WERI-Rb-1 (cell line): ENCODE measurements at regions not wholly inside any gene's neighbourhood (a gene's known extent, or its start where the extent isn't known, plus 50 kb on each side); places are given as distances from the start of the nearest gene placed in this dataset.
A peak's percentile ranks its signal among the peaks of the same experiment; 100 is the strongest.

Experiments
- DNase-seq: peaks from one replicate; pipeline ENCODE4 v3.0.0-alpha.2; 2020
- H3K27ac ChIP-seq: fragments of 250-450 bp; sonication (Bioruptor Pico); 2 replicates; pipeline ENCODE4 v1.5.1; 2020; ENCODE audit warnings: mild to moderate bottlenecking, moderate library complexity
- H3K27me3 ChIP-seq: fragments of 250-450 bp; sonication (Bioruptor Pico); 2 replicates; pipeline ENCODE4 v1.5.1; 2021; ENCODE audit warnings: mild to moderate bottlenecking, low read depth, moderate library complexity; ENCODE audit not compliant: insufficient read depth, severe bottlenecking
- H3K36me3 ChIP-seq: fragments of 250-450 bp; sonication (Bioruptor Pico); 2 replicates; pipeline ENCODE4 v1.5.1; 2020; ENCODE audit warnings: mild to moderate bottlenecking, moderate library complexity
- H3K4me3 ChIP-seq: 2 replicates; pipeline ENCODE4 v1.5.1; 2011; ENCODE audit warnings: low read depth, mild to moderate bottlenecking, control low read depth, low read length
- H3K9me3 ChIP-seq: fragments of 250-450 bp; sonication (Bioruptor Pico); 2 replicates; pipeline ENCODE4 v1.5.1; 2021; ENCODE audit warnings: mild to moderate bottlenecking, moderate library complexity; ENCODE audit not compliant: severe bottlenecking
- CTCF ChIP-seq: IDR thresholded peaks from 2 replicates; pipeline ENCODE4 v1.5.1; 2011; ENCODE audit warnings: low read depth, mild to moderate bottlenecking, control low read depth, inconsistent platforms, low read length

- Histone ChIP-seq H3K27ac (no peak overlapping the region), H3K9me3 (peaks cover 12% of the 10 kb centered on the region), H3K4me3 (no peak overlapping the region), H3K36me3 (no peaks in the 10 kb centered on the region), H3K27me3 (no peaks in the 10 kb centered on the region)
- TF ChIP-seq CTCF = no peak
- no peak for DNase-seq
These were observed 93.3 kb upstream of the ATP1A1 start for GRCh38 chr1:116279715-116280114.

GRCh38 chr1:116284819-116285390, 88.1 kb upstream of the ATP1A1 start:
- Histone ChIP-seq H3K27me3 (no peaks in the 10 kb centered on the region), H3K27ac (no peak overlapping the region), H3K36me3 (no peaks in the 10 kb centered on the region), H3K4me3 (no peak overlapping the region), H3K9me3 (peaks cover 12% of the 10 kb centered on the region)
- TF ChIP-seq CTCF = no peak
- no peak for DNase-seq

GRCh38 chr1:116286541-116286971, 86.5 kb upstream of the ATP1A1 start:
- Histone ChIP-seq H3K27ac (no peak overlapping the region; the same call in 1 of the 2 replicates), H3K4me3 (no peak overlapping the region), H3K27me3 (no peaks in the 10 kb centered on the region), H3K36me3 (no peaks in the 10 kb centered on the region), H3K9me3 (peaks cover 3% of the 10 kb centered on the region)
- TF ChIP-seq CTCF = no peak
- peak; percentile 54 for DNase-seq

GRCh38 chr1:116287341-116288200, 85.5 kb upstream of the ATP1A1 start:
- no peak for TF ChIP-seq CTCF
- Histone ChIP-seq H3K4me3 (no peak overlapping the region), H3K27me3 (no peaks in the 10 kb centered on the region), H3K9me3 (no peaks in the 10 kb centered on the region), H3K36me3 (no peaks in the 10 kb centered on the region), H3K27ac (no peak overlapping the region)
- no peak for DNase-seq

GRCh38 chr1:116288201-116288598, 84.8 kb upstream of the ATP1A1 start:
- TF ChIP-seq CTCF = no peak
- Histone ChIP-seq H3K27me3 (no peaks in the 10 kb centered on the region), H3K27ac (no peak overlapping the region), H3K4me3 (no peak overlapping the region), H3K36me3 (no peaks in the 10 kb centered on the region), H3K9me3 (no peaks in the 10 kb centered on the region)
- DNase-seq = no peak
